HL-60 (cell line): ENCODE measurements at regions not wholly inside any gene's neighbourhood (a gene's known extent, or its start where the extent isn't known, plus 50 kb on each side); places are given as distances from the start of the nearest gene placed in this dataset.

Source experiments
- DNase-seq, 2 experiments: peaks; one replicate each; pipeline ENCODE4 v3.0.0-alpha.2; 2010 to 2020; ENCODE audit warnings: low read depth in 1 of 2, low spot score in 1 of 2
- H3K27ac ChIP-seq: fragments of 250-450 bp; sonication (Bioruptor Pico); replicated peaks from 2 replicates; pipeline ENCODE4 v1.5.1; 2020; ENCODE audit warnings: mild to moderate bottlenecking, moderate library complexity
- H3K27me3 ChIP-seq: fragments of 250-450 bp; sonication (Bioruptor Pico); 2 replicates; pipeline ENCODE4 v1.5.1; 2021; ENCODE audit warnings: mild to moderate bottlenecking, moderate library complexity; ENCODE audit not compliant: insufficient read depth, poor library complexity, severe bottlenecking
- H3K4me3 ChIP-seq: replicated peaks from 2 replicates; pipeline ENCODE4 v1.5.1; 2011; ENCODE audit warnings: mild to moderate bottlenecking, control low read depth, low read length; ENCODE audit not compliant: insufficient read depth
- CTCF ChIP-seq: IDR thresholded peaks from one replicate; pipeline ENCODE4 v1.5.1; 2011; ENCODE audit warnings: low read length, control low read depth, inconsistent platforms; ENCODE audit not compliant: insufficient read depth
- GABPA ChIP-seq: IDR thresholded peaks from 2 replicates; pipeline ENCODE4 v1.6.1; 2012; ENCODE audit warnings: low read depth
- POLR2AphosphoS5 ChIP-seq: IDR thresholded peaks from 2 replicates; pipeline ENCODE4 v1.6.1; 2012; ENCODE audit warnings: low read depth
- REST ChIP-seq: IDR thresholded peaks from 2 replicates; pipeline ENCODE4 v1.6.1; 2012; ENCODE audit warnings: low read depth; ENCODE audit not compliant: insufficient replicate concordance
- SPI1 ChIP-seq: IDR thresholded peaks from 2 replicates; pipeline ENCODE4 v1.6.1; 2012; ENCODE audit warnings: low read depth, mild to moderate bottlenecking, borderline replicate concordance

GRCh38 chr3:177690306-177690705 is 493.0 kb upstream of the TBL1XR1 start:
- no peak for TF ChIP-seq SPI1
- TF ChIP-seq POLR2AphosphoS5, result no peak
- TF ChIP-seq GABPA, result no peak
- TF ChIP-seq REST, result no peak
- TF ChIP-seq CTCF, result no peak
- H3K27ac ChIP-seq, result no peak overlapping the region

GRCh38 chr3:177692304-177692975 is 495.2 kb upstream of the TBL1XR1 start:
- H3K4me3 ChIP-seq, result no peak overlapping the region
- no peaks in the 10 kb centered on the region for H3K27me3 ChIP-seq
- no peak for TF ChIP-seq SPI1
- no peak for TF ChIP-seq POLR2AphosphoS5
- TF ChIP-seq REST, result no peak
- no peak for TF ChIP-seq CTCF
- TF ChIP-seq GABPA, result no peak
- H3K27ac ChIP-seq, result no peak overlapping the region
- peak in 1 of 2 experiments; percentile 5 for DNase-seq

More at GRCh38 chr3:177690306-177690705, 493.0 kb upstream of the TBL1XR1 start:
- no peaks in the 10 kb centered on the region for H3K27me3 ChIP-seq
- no peak for DNase-seq
- no peak overlapping the region for H3K4me3 ChIP-seq

- DNase-seq, result no peak
- Histone ChIP-seq H3K27me3 (no peaks in the 10 kb centered on the region), H3K27ac (no peak overlapping the region), H3K4me3 (no peak overlapping the region)
- TF ChIP-seq POLR2AphosphoS5 (no peak), SPI1 (no peak), CTCF (no peak), GABPA (no peak), REST (no peak)
Measured at GRCh38 chr3:177693616-177694264, 496.5 kb upstream of the TBL1XR1 start.
